Neuronal stem cell (in vitro differentiated cells): ENCODE measurements at regions not wholly inside any gene's neighbourhood (a gene's known extent, or its start where the extent isn't known, plus 50 kb on each side); places are given as distances from the start of the nearest gene placed in this dataset.
"Not testable (repeated sequence)": the region's sequence is repeated elsewhere in the genome, so short reads cannot be mapped to it uniquely, and the experiment has no call there.

ENCODE experiments used
- DNase-seq: peaks from one replicate; pipeline ENCODE4 v3.0.0-alpha.2; 2013; ENCODE audit warnings: low spot score
- H2AFZ ChIP-seq: one replicate; pipeline ENCODE4 v1.6.1; 2013; ENCODE audit warnings: mild to moderate bottlenecking, low read length, inconsistent platforms
- H2AK5ac ChIP-seq: 2 replicates; pipeline ENCODE4 v1.6.1; 2013; ENCODE audit warnings: low read depth, mild to moderate bottlenecking, inconsistent platforms, low read length, moderate library complexity, mixed read lengths
- H2BK120ac ChIP-seq: 2 replicates; pipeline ENCODE4 v1.6.1; 2013; ENCODE audit warnings: low read depth, mild to moderate bottlenecking, inconsistent platforms, low read length, moderate library complexity, mixed read lengths
- H2BK12ac ChIP-seq: one replicate; pipeline ENCODE4 v1.6.1; 2013; ENCODE audit warnings: low read length, inconsistent platforms
- H2BK15ac ChIP-seq: 2 replicates; pipeline ENCODE4 v1.6.1; 2013; ENCODE audit warnings: mild to moderate bottlenecking, low read length, inconsistent platforms, mixed read lengths
- H2BK5ac ChIP-seq: one replicate; pipeline ENCODE4 v1.6.1; 2013; ENCODE audit warnings: inconsistent platforms, mild to moderate bottlenecking, low read length, moderate library complexity
- H3K14ac ChIP-seq: one replicate; pipeline ENCODE4 v1.6.1; 2013; ENCODE audit warnings: low read length, inconsistent platforms
- H3K18ac ChIP-seq: 2 replicates; pipeline ENCODE4 v1.6.1; 2013; ENCODE audit warnings: low read length, inconsistent platforms
- H3K23ac ChIP-seq: 2 replicates; pipeline ENCODE4 v1.6.1; 2013; ENCODE audit warnings: low read depth, mild to moderate bottlenecking, mixed read lengths, low read length, inconsistent platforms; ENCODE audit not compliant: poor library complexity
- H3K27ac ChIP-seq: replicated peaks from 3 replicates; pipeline ENCODE4 v1.5.1; 2013; ENCODE audit warnings: low read length, inconsistent platforms
- H3K27me3 ChIP-seq, 3 experiments: 2 replicates each; pipeline ENCODE4 v1.6.1; 2013; ENCODE audit warnings: low read length in 3 of 3, mild to moderate bottlenecking in 2 of 3, inconsistent platforms in 1 of 3, low read depth in 1 of 3, mixed read lengths in 1 of 3, moderate library complexity in 1 of 3; ENCODE audit not compliant: control insufficient read depth in 3 of 3, insufficient read depth in 3 of 3
- H3K36me3 ChIP-seq, 2 donors: replicated peaks in 1 of 2; 2 replicates each; pipeline ENCODE4 v1.6.1; 2013; ENCODE audit warnings: low read length in 2 of 2; ENCODE audit not compliant: control insufficient read depth in 2 of 2, insufficient read depth in 2 of 2
- H3K4ac ChIP-seq: 2 replicates; pipeline ENCODE4 v1.6.1; 2013; ENCODE audit warnings: inconsistent platforms, mild to moderate bottlenecking, low read length, moderate library complexity
- H3K4me1 ChIP-seq, 2 donors: 1 replicate in 1 of 2; 2 replicates in 1 of 2; pipeline ENCODE4 v1.6.1; 2013; ENCODE audit warnings: low read length in 2 of 2, low read depth in 1 of 2; ENCODE audit not compliant: control insufficient read depth in 2 of 2, insufficient read depth in 1 of 2
- H3K4me2 ChIP-seq: one replicate; pipeline ENCODE4 v1.6.1; 2013; ENCODE audit warnings: mild to moderate bottlenecking, low read length, inconsistent platforms; ENCODE audit not compliant: insufficient read depth, poor library complexity, severe bottlenecking
- H3K4me3 ChIP-seq, 2 donors: 2 replicates each; pipeline ENCODE4 v1.5.1; 2013; ENCODE audit warnings: low read length in 2 of 2, mild to moderate bottlenecking in 2 of 2, inconsistent platforms in 1 of 2, moderate library complexity in 1 of 2
- H3K79me1 ChIP-seq: one replicate; pipeline ENCODE4 v1.6.1; 2013; ENCODE audit warnings: low read depth, mild to moderate bottlenecking, inconsistent platforms, low read length, moderate library complexity
- H3K9ac ChIP-seq: one replicate; pipeline ENCODE4 v1.6.1; 2013; ENCODE audit warnings: mild to moderate bottlenecking, low read depth, low read length, inconsistent platforms; ENCODE audit not compliant: poor library complexity
- H3K9me3 ChIP-seq, 2 donors: replicated peaks in 1 of 2; 2 replicates each; pipeline versions ENCODE3 to v1.6.1; 2013; ENCODE audit warnings: low read length in 2 of 2, mild to moderate bottlenecking in 2 of 2, inconsistent platforms in 1 of 2, low read depth in 1 of 2, mixed read lengths in 1 of 2, moderate library complexity in 1 of 2; ENCODE audit not compliant: control insufficient read depth in 2 of 2, insufficient read depth in 1 of 2
- H4K8ac ChIP-seq: one replicate; pipeline ENCODE4 v1.6.1; 2013; ENCODE audit warnings: low read depth, mild to moderate bottlenecking, inconsistent platforms, low read length, moderate library complexity
- H4K91ac ChIP-seq: one replicate; pipeline ENCODE4 v1.6.1; 2013; ENCODE audit warnings: low read length, low read depth, mild to moderate bottlenecking, inconsistent platforms; ENCODE audit not compliant: poor library complexity
- WGBS, 2 donors: extraction: QIAGEN DNeasy Blood & Tissue Kit; methylation state at CpG; one replicate each; pipeline ENCODE4 v1.1.7; 2013; ENCODE audit warnings: missing lambda C conversion rate in 2 of 2, mixed read lengths in 1 of 2; ENCODE audit not compliant: insufficient read length in 2 of 2, insufficient replicate concordance in 1 of 2; ENCODE audit errors: extremely low coverage in 2 of 2; 5-methylcytosine and 5-hydroxymethylcytosine counted together

DNA sequence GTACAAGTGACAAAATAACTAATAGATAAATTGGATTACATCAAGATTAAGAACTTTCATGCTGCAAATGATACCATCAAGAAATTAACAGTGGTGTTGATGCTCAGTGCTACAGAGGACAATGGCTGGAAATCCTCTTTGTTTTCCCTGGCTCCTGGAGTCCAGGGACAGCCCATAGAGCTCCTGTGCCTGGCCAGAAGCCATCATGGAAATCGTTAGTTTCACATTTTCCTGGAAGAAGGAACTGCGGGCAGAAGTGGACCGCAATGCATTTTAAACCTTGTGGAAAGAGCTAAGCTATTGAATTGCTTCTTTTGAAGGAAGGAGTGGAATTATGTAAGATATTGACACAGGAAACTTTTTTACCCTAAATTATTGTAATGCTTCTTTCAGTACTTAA lies 276.0 kb downstream of the GJA1 start:
- no CpG with 5 or more reads among the region's 3 CpGs for WGBS, 2 donors
- no peak overlapping the region for H3K14ac ChIP-seq
- H3K4ac ChIP-seq: no peak overlapping the region
- H2AK5ac ChIP-seq: no peak overlapping the region
- H3K18ac ChIP-seq: no peak overlapping the region
- no peak overlapping the region for H2AFZ ChIP-seq
- no peak overlapping the region for H4K8ac ChIP-seq
- no peak overlapping the region for H4K91ac ChIP-seq
- no peak overlapping the region for H2BK15ac ChIP-seq
- no peaks in the 10 kb centered on the region for H3K36me3 ChIP-seq
- H3K27ac ChIP-seq: no peak overlapping the region
- no peaks in the 10 kb centered on the region for H3K9me3 ChIP-seq
- peaks cover 0 to 2% of the 10 kb centered on the region in 2 donors for H3K4me1 ChIP-seq
- H3K9ac ChIP-seq: no peak overlapping the region
- no peak overlapping the region for H2BK120ac ChIP-seq
- DNase-seq: no peak
- H3K27me3 ChIP-seq: no peaks in the 10 kb centered on the region
- no peak overlapping the region for H2BK5ac ChIP-seq
- no peaks in the 10 kb centered on the region for H3K79me1 ChIP-seq
- no peak overlapping the region for H3K23ac ChIP-seq
- no peak overlapping the region for H2BK12ac ChIP-seq
- H3K4me2 ChIP-seq: no peak overlapping the region
- H3K4me3 ChIP-seq: no peak overlapping the region

DNA sequence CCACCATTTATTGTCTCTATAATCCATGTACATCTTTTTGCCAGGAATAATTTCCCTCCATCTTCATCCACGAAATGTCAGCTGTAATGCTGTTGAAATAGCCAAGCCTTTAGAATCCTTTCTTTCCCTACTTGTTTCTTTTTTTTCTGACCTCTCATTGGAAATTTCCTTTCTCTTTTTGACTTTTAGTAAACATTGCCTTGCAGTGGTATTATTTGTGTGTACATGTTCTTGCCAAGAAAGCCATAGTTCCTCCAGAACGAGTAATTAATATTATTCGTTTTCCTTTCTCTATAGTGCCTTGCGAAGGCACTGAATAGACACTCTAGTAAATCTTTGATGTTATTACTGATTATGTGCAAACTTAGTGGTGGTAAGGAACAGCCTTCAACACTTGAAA lies 282.2 kb downstream of the GJA1 start:
- WGBS, 2 donors: no CpG with 5 or more reads among the region's 4 CpGs
- Histone ChIP-seq H3K23ac (no peak overlapping the region), H3K36me3 (no peaks in the 10 kb centered on the region), H2BK120ac (no peak overlapping the region), H3K4me1 (no peaks in the 10 kb centered on the region), H3K4ac (no peak overlapping the region), H3K14ac (no peak overlapping the region), H2BK5ac (no peak overlapping the region), H4K91ac (no peak overlapping the region), H3K9me3 (peaks cover 0 to 2% of the 10 kb centered on the region in 2 donors), H3K27me3 (no peaks in the 10 kb centered on the region), H2BK12ac (no peak overlapping the region), H2AFZ (no peak overlapping the region), H3K79me1 (no peaks in the 10 kb centered on the region), H2BK15ac (no peak overlapping the region), H4K8ac (no peak overlapping the region), H3K4me2 (no peak overlapping the region), H3K18ac (no peak overlapping the region), H3K9ac (no peak overlapping the region), H2AK5ac (no peak overlapping the region), H3K27ac (no peak overlapping the region), H3K4me3 (no peak overlapping the region)
- DNase-seq: no peak

DNA sequence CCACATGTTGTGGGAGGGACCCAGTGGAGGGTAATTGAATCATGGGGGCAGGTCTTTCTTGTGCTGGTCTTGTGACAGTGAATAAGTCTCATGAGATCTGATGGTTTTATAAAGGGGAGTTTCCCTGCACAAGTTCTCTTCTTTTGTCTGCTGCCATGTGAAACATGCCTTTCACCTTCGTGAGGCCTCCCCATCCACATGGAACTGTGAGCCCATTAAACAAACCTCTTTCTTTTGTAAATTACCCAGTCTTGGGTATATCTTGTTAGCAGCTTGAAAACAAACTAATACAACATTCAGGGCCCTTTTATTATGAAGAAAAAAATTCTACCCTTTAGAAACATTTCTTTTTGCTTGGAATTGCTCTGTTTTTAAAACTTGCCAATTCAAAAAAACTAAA lies 285.4 kb downstream of the GJA1 start:
- not testable (repeated sequence) for H3K18ac ChIP-seq, H3K4me2 ChIP-seq, H3K9me3 ChIP-seq, H4K8ac ChIP-seq, H3K4me3 ChIP-seq, H2BK12ac ChIP-seq, H3K9ac ChIP-seq, H2AFZ ChIP-seq, H3K23ac ChIP-seq, DNase-seq, H3K79me1 ChIP-seq, H2AK5ac ChIP-seq, H4K91ac ChIP-seq, H3K4me1 ChIP-seq, H3K36me3 ChIP-seq, H3K14ac ChIP-seq, H3K27me3 ChIP-seq, H2BK120ac ChIP-seq, H2BK5ac ChIP-seq, H3K27ac ChIP-seq, H2BK15ac ChIP-seq, H3K4ac ChIP-seq
- WGBS, 2 donors: no CpG with 5 or more reads among the region's 1 CpG

DNA sequence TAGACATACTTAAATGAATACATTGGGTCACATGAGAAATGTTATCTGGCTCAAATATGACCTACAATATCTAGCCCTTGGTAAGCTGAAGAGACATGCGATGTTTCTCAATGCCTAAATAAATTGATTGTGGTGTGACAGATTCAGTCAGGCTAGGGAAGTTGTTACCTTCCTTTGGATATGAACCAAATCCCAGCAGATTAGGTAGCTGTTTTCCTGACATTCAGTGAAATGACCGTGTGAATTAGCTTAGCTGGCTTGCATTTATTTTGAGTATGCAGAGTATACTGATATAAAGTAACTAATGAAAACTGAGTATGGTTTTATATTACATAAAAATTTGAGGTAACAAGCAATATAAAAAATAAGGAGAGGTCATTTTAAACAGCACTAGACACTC lies 288.2 kb downstream of the GJA1 start:
- Histone ChIP-seq H3K18ac (no peak overlapping the region), H2BK120ac (no peak overlapping the region), H3K27ac (no peak overlapping the region), H2BK15ac (no peak overlapping the region), H3K79me1 (no peaks in the 10 kb centered on the region), H3K9me3 (peaks cover 0 to 2% of the 10 kb centered on the region in 2 donors), H2BK5ac (no peak overlapping the region), H3K23ac (no peak overlapping the region), H2AFZ (no peak overlapping the region), H4K8ac (no peak overlapping the region), H4K91ac (no peak overlapping the region), H3K14ac (no peak overlapping the region), H3K4me2 (no peak overlapping the region), H3K4ac (no peak overlapping the region), H3K4me3 (no peak overlapping the region), H3K36me3 (no peaks in the 10 kb centered on the region), H3K4me1 (no peaks in the 10 kb centered on the region), H2AK5ac (no peak overlapping the region), H3K9ac (no peak overlapping the region), H2BK12ac (no peak overlapping the region), H3K27me3 (no peaks in the 10 kb centered on the region)
- no peak for DNase-seq
- WGBS, 2 donors: no CpG with 5 or more reads among the region's 2 CpGs
